ENCODE measurements at regions not wholly inside any gene's neighbourhood (a gene's known extent, or its start where the extent isn't known, plus 50 kb on each side); places are given as distances from the start of the nearest gene placed in this dataset.

GRCh38 chr12:25308756-25309155 is 58.0 kb upstream of the KRAS start:
- Mint-ChIP-seq H3K27ac (no peak overlapping the region), H3K4me1 (peaks cover 22% of the 10 kb centered on the region), H3K4me3 (no peak overlapping the region), H3K36me3 (ENCODE audit: low read depth) (no peaks in the 10 kb centered on the region), H3K9me3 (no peaks in the 10 kb centered on the region), H3K27me3 (ENCODE audit: insufficient read depth) (peaks cover 13% of the 10 kb centered on the region)
- 90 to 100% methylated on average over 1 of the region's 1 CpG for WGBS, 2 experiments (ENCODE audit: insufficient coverage in 1 of 2, insufficient read length in 1 of 2)
- Histone ChIP-seq H3K27me3 (ENCODE audit: control insufficient read depth, insufficient read depth, low read length, poor library complexity, severe bottlenecking) (no peaks in the 10 kb centered on the region), H3K4me1 (ENCODE audit: control insufficient read depth, insufficient read depth, low read length) (peaks cover 2% of the 10 kb centered on the region), H3K9me3 (ENCODE audit: control insufficient read depth, low read length) (no peaks in the 10 kb centered on the region), H3K27ac (ENCODE audit: low read depth, low read length) (no peak overlapping the region), H3K36me3 (ENCODE audit: control insufficient read depth, insufficient read depth, low read length) (no peaks in the 10 kb centered on the region), H3K9ac (ENCODE audit: extremely low read depth, low read length, poor library complexity, severe bottlenecking) (no peak overlapping the region), H3K4me3 (ENCODE audit: low read length) (no peak overlapping the region)
- DNase-seq = no peak
- no peak for TF ChIP-seq CTCF (conservative IDR thresholded peaks at IDR 0.05)

GRCh38 chr12:25307818-25308217 is 57.1 kb upstream of the KRAS start:
- Mint-ChIP-seq H3K27ac (no peak overlapping the region), H3K27me3 (ENCODE audit: insufficient read depth) (peaks cover 16% of the 10 kb centered on the region), H3K9me3 (no peaks in the 10 kb centered on the region), H3K4me3 (no peak overlapping the region), H3K4me1 (peaks cover 30% of the 10 kb centered on the region), H3K36me3 (ENCODE audit: low read depth) (no peaks in the 10 kb centered on the region)
- WGBS, 2 experiments (ENCODE audit: insufficient coverage in 1 of 2, insufficient read length in 1 of 2) = 80% methylated on average over 1 of the region's 1 CpG; no CpG with 5 or more reads in 1 of the 2 experiments
- H3K4me1 ChIP-seq (ENCODE audit: control insufficient read depth, insufficient read depth, low read length) = peaks cover 5% of the 10 kb centered on the region
- no peak overlapping the region for H3K27ac ChIP-seq (ENCODE audit: low read depth, low read length)
- H3K36me3 ChIP-seq (ENCODE audit: control insufficient read depth, insufficient read depth, low read length) = no peaks in the 10 kb centered on the region
- H3K27me3 ChIP-seq (ENCODE audit: control insufficient read depth, insufficient read depth, low read length, poor library complexity, severe bottlenecking) = no peaks in the 10 kb centered on the region
- no peak for DNase-seq
- H3K9ac ChIP-seq (ENCODE audit: extremely low read depth, low read length, poor library complexity, severe bottlenecking) = no peak overlapping the region
- no peak for TF ChIP-seq CTCF (conservative IDR thresholded peaks at IDR 0.05)
- H3K4me3 ChIP-seq (ENCODE audit: low read length) = no peak overlapping the region
- no peaks in the 10 kb centered on the region for H3K9me3 ChIP-seq (ENCODE audit: control insufficient read depth, low read length)

GRCh38 chr12:25301798-25302197 is 51.1 kb upstream of the KRAS start:
- DNase-seq = no peak
- H3K9ac ChIP-seq (ENCODE audit: extremely low read depth, low read length, poor library complexity, severe bottlenecking) = no peak overlapping the region
- Mint-ChIP-seq H3K9me3 (no peaks in the 10 kb centered on the region), H3K27me3 (ENCODE audit: insufficient read depth) (peaks cover 22% of the 10 kb centered on the region), H3K4me1 (peaks cover 24% of the 10 kb centered on the region), H3K4me3 (no peak overlapping the region), H3K27ac (no peak overlapping the region), H3K36me3 (ENCODE audit: low read depth) (no peaks in the 10 kb centered on the region)
- H3K4me3 ChIP-seq (ENCODE audit: low read length) = no peak overlapping the region
- peaks cover 5% of the 10 kb centered on the region for H3K4me1 ChIP-seq (ENCODE audit: control insufficient read depth, insufficient read depth, low read length)
- 82 to 100% methylated on average over 1 to 3 of the region's 3 CpGs for WGBS, 2 experiments (ENCODE audit: insufficient coverage in 1 of 2, insufficient read length in 1 of 2)
- H3K27me3 ChIP-seq (ENCODE audit: control insufficient read depth, insufficient read depth, low read length, poor library complexity, severe bottlenecking) = peaks cover 8% of the 10 kb centered on the region
- no peak for TF ChIP-seq CTCF (conservative IDR thresholded peaks at IDR 0.05)
- no peaks in the 10 kb centered on the region for H3K9me3 ChIP-seq (ENCODE audit: control insufficient read depth, low read length)
- no peaks in the 10 kb centered on the region for H3K36me3 ChIP-seq (ENCODE audit: control insufficient read depth, insufficient read depth, low read length)
- H3K27ac ChIP-seq (ENCODE audit: low read depth, low read length) = no peak overlapping the region
